Breast epithelium (tissue), 3 donors: ENCODE measurements at regions not wholly inside any gene's neighbourhood (a gene's known extent, or its start where the extent isn't known, plus 50 kb on each side); places are given as distances from the start of the nearest gene placed in this dataset.

Experiments used
- POLR2A ChIP-seq: fragments of 450-650 bp; IDR thresholded peaks from one replicate; pipeline ENCODE4 v1.6.1; 2016; ENCODE audit warnings: antibody characterized with exemption, mild to moderate bottlenecking, moderate library complexity
- TF ChIP-seq, protein P1 (sequence below), 3 donors: fragments of 450-650 bp; IDR thresholded peaks; one replicate each; pipeline ENCODE4 v1.5.1; 2016 to 2017; ENCODE audit warnings: antibody characterized with exemption in 3 of 3, mild to moderate bottlenecking in 3 of 3, moderate library complexity in 3 of 3

- TF ChIP-seq, protein P1, sequence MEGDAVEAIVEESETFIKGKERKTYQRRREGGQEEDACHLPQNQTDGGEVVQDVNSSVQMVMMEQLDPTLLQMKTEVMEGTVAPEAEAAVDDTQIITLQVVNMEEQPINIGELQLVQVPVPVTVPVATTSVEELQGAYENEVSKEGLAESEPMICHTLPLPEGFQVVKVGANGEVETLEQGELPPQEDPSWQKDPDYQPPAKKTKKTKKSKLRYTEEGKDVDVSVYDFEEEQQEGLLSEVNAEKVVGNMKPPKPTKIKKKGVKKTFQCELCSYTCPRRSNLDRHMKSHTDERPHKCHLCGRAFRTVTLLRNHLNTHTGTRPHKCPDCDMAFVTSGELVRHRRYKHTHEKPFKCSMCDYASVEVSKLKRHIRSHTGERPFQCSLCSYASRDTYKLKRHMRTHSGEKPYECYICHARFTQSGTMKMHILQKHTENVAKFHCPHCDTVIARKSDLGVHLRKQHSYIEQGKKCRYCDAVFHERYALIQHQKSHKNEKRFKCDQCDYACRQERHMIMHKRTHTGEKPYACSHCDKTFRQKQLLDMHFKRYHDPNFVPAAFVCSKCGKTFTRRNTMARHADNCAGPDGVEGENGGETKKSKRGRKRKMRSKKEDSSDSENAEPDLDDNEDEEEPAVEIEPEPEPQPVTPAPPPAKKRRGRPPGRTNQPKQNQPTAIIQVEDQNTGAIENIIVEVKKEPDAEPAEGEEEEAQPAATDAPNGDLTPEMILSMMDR (IDR thresholded peaks at IDR 0.05): no peak
- TF ChIP-seq POLR2A: no peak
Measured at GRCh38 chr3:101159478-101159877, 160.9 kb downstream of the IMPG2 start.
